ENCODE measurements at regions not wholly inside any gene's neighbourhood (a gene's known extent, or its start where the extent isn't known, plus 50 kb on each side); places are given as distances from the start of the nearest gene placed in this dataset.

- no peak for DNase-seq (ENCODE audit: low spot score, unreplicated experiment)
- H3K27ac Mint-ChIP-seq = no peak overlapping the region
- peaks cover 14% of the 10 kb centered on the region for H3K27me3 Mint-ChIP-seq
- H3K9me3 Mint-ChIP-seq (ENCODE audit: low read depth) = no peaks in the 10 kb centered on the region
- no peaks in the 10 kb centered on the region for H3K36me3 Mint-ChIP-seq (ENCODE audit: insufficient read depth)
- TF ChIP-seq CTCF (IDR thresholded peaks at IDR 0.05; ENCODE audit: unreplicated experiment) = no peak
- H3K4me1 Mint-ChIP-seq (ENCODE audit: low read depth) = peaks cover 12% of the 10 kb centered on the region
- H3K4me3 Mint-ChIP-seq (ENCODE audit: low read depth) = no peak overlapping the region
These were observed 74.7 kb downstream of the SDC1 start for GRCh38 chr2:20150110-20150706.

GRCh38 chr2:20149703-20150030 lies 75.3 kb downstream of the SDC1 start:
- Mint-ChIP-seq H3K27me3 (peaks cover 15% of the 10 kb centered on the region), H3K9me3 (ENCODE audit: low read depth) (no peaks in the 10 kb centered on the region), H3K4me3 (ENCODE audit: low read depth) (no peak overlapping the region), H3K27ac (no peak overlapping the region), H3K4me1 (ENCODE audit: low read depth) (peaks cover 12% of the 10 kb centered on the region), H3K36me3 (ENCODE audit: insufficient read depth) (no peaks in the 10 kb centered on the region)
- DNase-seq (ENCODE audit: low spot score, unreplicated experiment) = no peak
- TF ChIP-seq CTCF (IDR thresholded peaks at IDR 0.05; ENCODE audit: unreplicated experiment) = no peak

GRCh38 chr2:20148923-20149702 lies 75.8 kb downstream of the SDC1 start:
- peaks cover 12% of the 10 kb centered on the region for H3K27me3 Mint-ChIP-seq
- H3K27ac Mint-ChIP-seq = peak overlapping the region; percentile 35
- no peaks in the 10 kb centered on the region for H3K9me3 Mint-ChIP-seq (ENCODE audit: low read depth)
- H3K4me1 Mint-ChIP-seq (ENCODE audit: low read depth) = peaks cover 12% of the 10 kb centered on the region
- TF ChIP-seq CTCF (IDR thresholded peaks at IDR 0.05; ENCODE audit: unreplicated experiment) = no peak
- DNase-seq (ENCODE audit: low spot score, unreplicated experiment) = no peak
- no peaks in the 10 kb centered on the region for H3K36me3 Mint-ChIP-seq (ENCODE audit: insufficient read depth)
- H3K4me3 Mint-ChIP-seq (ENCODE audit: low read depth) = no peak overlapping the region

DNA sequence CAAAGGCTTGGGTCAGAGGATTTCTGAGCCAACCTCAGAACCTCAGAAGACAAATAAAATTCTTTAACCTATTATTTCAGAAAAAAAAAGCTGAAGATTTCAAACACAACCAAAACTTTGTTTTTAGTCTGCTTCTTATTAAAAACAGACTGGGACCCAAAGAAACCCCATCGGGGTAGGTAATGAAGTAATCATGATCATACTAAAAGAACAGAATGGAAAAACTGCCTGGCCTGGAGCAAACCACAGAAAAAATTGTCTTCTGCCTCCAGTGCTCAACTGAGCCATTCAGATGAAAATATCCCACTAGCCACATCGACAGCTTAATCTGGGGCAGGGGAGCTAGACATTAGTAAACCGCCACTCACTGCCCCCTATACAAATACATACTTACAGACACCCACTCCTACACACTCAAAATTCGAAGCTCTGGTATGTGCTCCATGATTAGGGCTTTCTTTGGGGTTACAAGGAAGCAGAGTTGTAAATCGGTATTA lies 76.5 kb downstream of the SDC1 start:
- peak overlapping the region; percentile 35 for H3K27ac Mint-ChIP-seq
- DNase-seq (ENCODE audit: low spot score, unreplicated experiment) = no peak
- no peak for TF ChIP-seq CTCF (IDR thresholded peaks at IDR 0.05; ENCODE audit: unreplicated experiment)
- peaks cover 10% of the 10 kb centered on the region for H3K27me3 Mint-ChIP-seq
- H3K36me3 Mint-ChIP-seq (ENCODE audit: insufficient read depth) = no peaks in the 10 kb centered on the region
- no peak overlapping the region for H3K4me3 Mint-ChIP-seq (ENCODE audit: low read depth)
- no peaks in the 10 kb centered on the region for H3K9me3 Mint-ChIP-seq (ENCODE audit: low read depth)
- peaks cover 14% of the 10 kb centered on the region for H3K4me1 Mint-ChIP-seq (ENCODE audit: low read depth)

DNA sequence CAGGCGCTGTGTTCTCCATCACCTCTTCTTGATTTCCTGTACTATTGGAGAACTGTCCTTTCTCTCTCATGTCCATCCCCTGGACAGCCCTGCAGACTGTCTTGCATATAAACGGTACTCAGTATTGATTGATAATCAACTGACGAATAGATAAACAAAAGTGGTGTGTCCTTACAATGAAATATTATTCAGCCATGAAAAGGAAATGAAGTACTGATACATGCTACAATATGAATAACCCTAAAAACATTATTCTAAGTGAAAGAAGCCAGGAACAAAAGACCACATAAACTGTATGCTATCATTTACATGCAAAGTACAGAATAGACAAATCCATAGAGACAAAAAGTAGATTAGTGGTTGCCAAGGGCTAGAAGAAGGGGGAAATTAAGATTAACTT lies 77.6 kb downstream of the SDC1 start:
- Mint-ChIP-seq H3K36me3 (ENCODE audit: insufficient read depth) (no peaks in the 10 kb centered on the region), H3K4me1 (ENCODE audit: low read depth) (peaks cover 17% of the 10 kb centered on the region), H3K27ac (no peak overlapping the region), H3K9me3 (ENCODE audit: low read depth) (no peaks in the 10 kb centered on the region), H3K27me3 (peaks cover 15% of the 10 kb centered on the region), H3K4me3 (ENCODE audit: low read depth) (no peak overlapping the region)
- no peak for TF ChIP-seq CTCF (IDR thresholded peaks at IDR 0.05; ENCODE audit: unreplicated experiment)
- no peak for DNase-seq (ENCODE audit: low spot score, unreplicated experiment)

Data from progenitor cell of endocrine pancreas (in vitro differentiated cells).